CD14-positive monocyte (primary cell): ENCODE measurements at regions not wholly inside any gene's neighbourhood (a gene's known extent, or its start where the extent isn't known, plus 50 kb on each side); places are given as distances from the start of the nearest gene placed in this dataset.

ENCODE experiments used
- DNase-seq, 3 donors: peaks; one replicate each; pipeline ENCODE4 v3.0.0-alpha.2; 2011 to 2022
- H2AFZ ChIP-seq: 2 replicates; pipeline ENCODE4 v1.6.0; 2012; ENCODE audit warnings: mild to moderate bottlenecking, low read depth, low read length, inconsistent platforms; ENCODE audit not compliant: insufficient read depth, poor library complexity, severe bottlenecking
- H3K27ac ChIP-seq, 2 donors: 1 replicate in 1 of 2; 2 replicates in 1 of 2; pipeline ENCODE4 v1.5.1; 2012 to 2013; ENCODE audit warnings: low read length in 2 of 2, control low read depth in 1 of 2, inconsistent platforms in 1 of 2, low read depth in 1 of 2, mild to moderate bottlenecking in 1 of 2
- H3K27me3 ChIP-seq, 2 donors: one replicate each; pipeline versions ENCODE4 v1.6.0 to v1.6.1; 2011 to 2013; ENCODE audit warnings: low read length in 2 of 2; ENCODE audit not compliant: control insufficient read depth in 2 of 2, insufficient read depth in 2 of 2
- H3K36me3 ChIP-seq, 2 donors: replicated peaks in 1 of 2; 1 replicate in 1 of 2; 2 replicates in 1 of 2; pipeline versions ENCODE4 v1.5.1 to v1.6.1; 2012 to 2013; ENCODE audit warnings: low read length in 2 of 2, control low read depth in 1 of 2, inconsistent platforms in 1 of 2, mild to moderate bottlenecking in 1 of 2; ENCODE audit not compliant: insufficient read depth in 2 of 2, control insufficient read depth in 1 of 2
- H3K4me1 ChIP-seq, 2 donors: 1 replicate in 1 of 2; 2 replicates in 1 of 2; pipeline versions ENCODE4 v1.5.1 to v1.6.1; 2012 to 2013; ENCODE audit warnings: low read length in 2 of 2, control low read depth in 1 of 2, inconsistent platforms in 1 of 2, mild to moderate bottlenecking in 1 of 2, moderate library complexity in 1 of 2; ENCODE audit not compliant: insufficient read depth in 2 of 2, control insufficient read depth in 1 of 2
- H3K4me2 ChIP-seq: replicated peaks from 2 replicates; pipeline ENCODE3; 2012; ENCODE audit warnings: low read length, moderate library complexity, mild to moderate bottlenecking; ENCODE audit not compliant: poor library complexity, severe bottlenecking; ENCODE audit errors: extremely low read depth
- H3K4me3 ChIP-seq, 3 experiments: fragments of 200-600 bp in 1 of 3; sonication (generic) in 1 of 3; replicated peaks in 1 of 3; 1 replicate in 2 of 3; 2 replicates in 1 of 3; pipeline ENCODE4 v1.5.1; 2011 to 2013; ENCODE audit warnings: low read length in 3 of 3, mild to moderate bottlenecking in 3 of 3, control low read depth in 2 of 3, low read depth in 2 of 3, inconsistent platforms in 1 of 3, moderate library complexity in 1 of 3
- H3K79me2 ChIP-seq: 2 replicates; pipeline ENCODE4 v1.6.0; 2012; ENCODE audit warnings: mild to moderate bottlenecking, control low read depth, inconsistent platforms, low read length, moderate library complexity; ENCODE audit not compliant: insufficient read depth
- H3K9ac ChIP-seq: 2 replicates; pipeline ENCODE4 v1.6.0; 2017; ENCODE audit warnings: low read length, mild to moderate bottlenecking; ENCODE audit not compliant: insufficient read depth, poor library complexity, severe bottlenecking
- H3K9me3 ChIP-seq, 2 donors: replicated peaks in 1 of 2; 1 replicate in 1 of 2; 2 replicates in 1 of 2; pipeline versions ENCODE4 v1.5.1 to v1.6.1; 2012 to 2013; ENCODE audit warnings: low read length in 2 of 2, control low read depth in 1 of 2; ENCODE audit not compliant: control insufficient read depth in 1 of 2, insufficient read depth in 1 of 2
- H4K20me1 ChIP-seq: 2 replicates; pipeline ENCODE4 v1.6.0; 2012; ENCODE audit warnings: mild to moderate bottlenecking, low read length, control low read depth, moderate library complexity; ENCODE audit not compliant: insufficient read depth
- H3K27ac Mint-ChIP-seq, 7 donors: one replicate each; pipeline ENCODE4 v1.8.0; 2020; ENCODE audit warnings: mild to moderate bottlenecking in 7 of 7, mixed read lengths in 7 of 7, moderate library complexity in 6 of 7, inconsistent platforms in 2 of 7
- H3K27me3 Mint-ChIP-seq, 3 donors: one replicate each; pipeline ENCODE4 v1.8.0; 2021 to 2022; ENCODE audit warnings: low read depth in 3 of 3, mild to moderate bottlenecking in 3 of 3, mixed read lengths in 3 of 3, moderate library complexity in 3 of 3, inconsistent platforms in 1 of 3
- H3K36me3 Mint-ChIP-seq, 2 donors: one replicate each; pipeline ENCODE4 v1.8.0; 2020; ENCODE audit warnings: mixed read lengths in 2 of 2, inconsistent platforms in 1 of 2, mild to moderate bottlenecking in 1 of 2
- H3K4me1 Mint-ChIP-seq: one replicate; pipeline ENCODE4 v1.8.0; 2020; ENCODE audit warnings: mild to moderate bottlenecking, mixed read lengths
- H3K4me3 Mint-ChIP-seq, 2 donors: one replicate each; pipeline ENCODE4 v1.8.0; 2020; ENCODE audit warnings: mild to moderate bottlenecking in 2 of 2, mixed read lengths in 2 of 2, moderate library complexity in 1 of 2
- H3K9me3 Mint-ChIP-seq, 7 donors: one replicate each; pipeline ENCODE4 v1.8.0; 2020 to 2022; ENCODE audit warnings: mixed read lengths in 7 of 7, mild to moderate bottlenecking in 6 of 7, moderate library complexity in 6 of 7, inconsistent platforms in 2 of 7
- WGBS: methylation state at CpG from one replicate; pipeline ENCODE4 v1.1.5; 2013; ENCODE audit warnings: missing lambda C conversion rate; ENCODE audit not compliant: insufficient coverage; 5-methylcytosine and 5-hydroxymethylcytosine counted together
- intact Hi-C, 2 donors: fragments of 100-400 bp; cut with micrococcal nuclease; formaldehyde crosslinking; loops; one replicate each; pipeline versions ENCODE4 v1.15.0 to v1.15.1; 2023
- TF ChIP-seq, protein P1 (sequence below): fragments of 200-600 bp; IDR thresholded peaks from one replicate; pipeline ENCODE4 v1.8.0; 2022; ENCODE audit warnings: antibody characterized with exemption, mild to moderate bottlenecking

DNA sequence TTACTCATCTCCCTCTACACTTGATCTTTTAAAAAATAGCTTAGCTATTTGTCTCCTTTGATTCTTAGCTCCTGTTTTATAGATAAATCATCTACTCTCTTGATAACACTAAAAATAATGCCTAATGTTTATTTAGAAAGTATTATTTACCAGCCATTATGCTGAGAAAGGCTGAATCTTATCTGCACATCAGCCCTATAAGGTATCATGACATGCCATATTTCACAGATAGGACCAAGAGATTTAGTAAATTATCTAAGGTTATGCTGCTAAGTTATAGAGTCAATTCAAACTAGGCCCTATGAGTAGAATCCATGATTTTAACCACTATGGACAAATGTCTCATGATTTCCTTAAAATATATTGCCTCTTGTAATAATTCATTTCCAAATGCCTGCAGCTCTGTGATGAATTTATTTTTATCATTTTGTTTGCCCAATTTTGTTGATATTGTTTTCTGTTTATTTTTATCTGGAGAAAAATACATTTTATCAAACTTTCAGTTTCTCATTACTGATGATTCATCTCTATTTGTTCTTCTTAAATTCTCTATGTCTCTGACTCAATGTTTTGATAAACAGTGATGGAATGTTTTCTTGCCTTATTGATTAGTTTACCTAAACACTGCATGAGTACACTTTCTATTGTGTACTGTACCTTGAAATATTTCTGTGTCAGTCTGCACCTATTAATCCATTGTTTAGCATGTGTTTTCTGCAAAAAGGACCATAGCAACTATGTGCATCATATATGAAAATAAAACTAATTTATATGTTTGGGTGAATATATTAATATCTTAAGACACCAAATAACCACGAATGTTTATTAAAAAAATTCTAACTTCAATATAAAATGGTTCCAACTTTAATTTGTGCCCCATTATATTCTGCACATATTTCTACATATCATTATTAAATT lies 300.8 kb downstream of the CDH9 start:
- no peak overlapping the region for H3K27ac Mint-ChIP-seq
- Histone ChIP-seq H4K20me1 (no peaks in the 10 kb centered on the region), H3K36me3 (no peaks in the 10 kb centered on the region), H3K9ac (no peak overlapping the region), H3K27ac (no peak overlapping the region), H3K4me3 (no peak overlapping the region), H3K27me3 (no peaks in the 10 kb centered on the region), H3K4me1 (no peaks in the 10 kb centered on the region), H3K9me3 (peaks cover 0 to 6% of the 10 kb centered on the region in 2 donors), H2AFZ (no peak overlapping the region), H3K4me2 (no peak overlapping the region), H3K79me2 (no peaks in the 10 kb centered on the region)
- no peak for DNase-seq
- H3K9me3 Mint-ChIP-seq = peaks cover 0 to 13% (median 2%) of the 10 kb centered on the region in 7 donors
- TF ChIP-seq, protein P1, sequence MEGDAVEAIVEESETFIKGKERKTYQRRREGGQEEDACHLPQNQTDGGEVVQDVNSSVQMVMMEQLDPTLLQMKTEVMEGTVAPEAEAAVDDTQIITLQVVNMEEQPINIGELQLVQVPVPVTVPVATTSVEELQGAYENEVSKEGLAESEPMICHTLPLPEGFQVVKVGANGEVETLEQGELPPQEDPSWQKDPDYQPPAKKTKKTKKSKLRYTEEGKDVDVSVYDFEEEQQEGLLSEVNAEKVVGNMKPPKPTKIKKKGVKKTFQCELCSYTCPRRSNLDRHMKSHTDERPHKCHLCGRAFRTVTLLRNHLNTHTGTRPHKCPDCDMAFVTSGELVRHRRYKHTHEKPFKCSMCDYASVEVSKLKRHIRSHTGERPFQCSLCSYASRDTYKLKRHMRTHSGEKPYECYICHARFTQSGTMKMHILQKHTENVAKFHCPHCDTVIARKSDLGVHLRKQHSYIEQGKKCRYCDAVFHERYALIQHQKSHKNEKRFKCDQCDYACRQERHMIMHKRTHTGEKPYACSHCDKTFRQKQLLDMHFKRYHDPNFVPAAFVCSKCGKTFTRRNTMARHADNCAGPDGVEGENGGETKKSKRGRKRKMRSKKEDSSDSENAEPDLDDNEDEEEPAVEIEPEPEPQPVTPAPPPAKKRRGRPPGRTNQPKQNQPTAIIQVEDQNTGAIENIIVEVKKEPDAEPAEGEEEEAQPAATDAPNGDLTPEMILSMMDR = no peak
- H3K4me1 Mint-ChIP-seq = no peaks in the 10 kb centered on the region
- no peak overlapping the region for H3K4me3 Mint-ChIP-seq
- intact Hi-C loops = no loop called here
- H3K27me3 Mint-ChIP-seq = no peaks in the 10 kb centered on the region
- WGBS = no CpG with 5 or more reads among the region's 1 CpG
- no peaks in the 10 kb centered on the region for H3K36me3 Mint-ChIP-seq

DNA sequence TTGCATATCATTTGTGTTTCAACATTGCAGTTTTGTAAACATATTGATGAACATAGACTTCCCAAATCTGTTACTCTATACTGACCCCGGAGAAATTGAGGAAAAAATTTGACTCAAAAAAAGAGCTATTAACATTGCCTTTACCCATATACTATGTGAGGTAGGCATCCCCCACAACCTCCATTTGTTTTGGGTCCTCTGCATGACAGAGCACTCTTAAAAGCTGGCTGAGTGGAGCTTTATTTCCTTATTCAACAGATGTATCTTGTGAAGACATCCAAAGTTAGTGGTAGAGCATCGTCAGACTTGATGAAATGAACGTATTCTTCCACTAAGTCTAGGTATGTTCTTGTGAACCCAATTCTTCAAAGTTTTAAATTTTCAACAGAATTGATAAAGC lies 310.5 kb downstream of the CDH9 start:
- H3K27ac Mint-ChIP-seq = no peak overlapping the region
- H3K4me3 ChIP-seq = no peak overlapping the region
- no CpG with 5 or more reads among the region's 3 CpGs for WGBS
- H4K20me1 ChIP-seq = no peaks in the 10 kb centered on the region
- no peak overlapping the region for H3K4me2 ChIP-seq
- no peak overlapping the region for H3K9ac ChIP-seq
- intact Hi-C loops = no loop called here
- H3K9me3 ChIP-seq = peaks cover 0 to 3% of the 10 kb centered on the region in 2 donors
- no peaks in the 10 kb centered on the region for H3K4me1 Mint-ChIP-seq
- no peak overlapping the region for H3K27ac ChIP-seq
- H3K4me1 ChIP-seq = no peaks in the 10 kb centered on the region
- no peaks in the 10 kb centered on the region for H3K79me2 ChIP-seq
- no peaks in the 10 kb centered on the region for H3K36me3 ChIP-seq
- no peaks in the 10 kb centered on the region for H3K36me3 Mint-ChIP-seq
- no peaks in the 10 kb centered on the region for H3K27me3 ChIP-seq
- TF ChIP-seq, protein P1 = no peak
- no peaks in the 10 kb centered on the region for H3K27me3 Mint-ChIP-seq
- H3K4me3 Mint-ChIP-seq = no peak overlapping the region
- H3K9me3 Mint-ChIP-seq = peaks cover 0 to 4% (median 2%) of the 10 kb centered on the region in 7 donors
- no peak for DNase-seq
- no peak overlapping the region for H2AFZ ChIP-seq
